IPS DF 6.9 (cell line): ENCODE measurements at regions not wholly inside any gene's neighbourhood (a gene's known extent, or its start where the extent isn't known, plus 50 kb on each side); places are given as distances from the start of the nearest gene placed in this dataset.
A peak's percentile ranks its signal among the peaks of the same experiment; 100 is the strongest.

Source experiments
- DNase-seq: peaks from one replicate; pipeline ENCODE4 v3.0.0-alpha.2; 2013; ENCODE audit warnings: low read depth, low spot score
- H3K27ac ChIP-seq: one replicate; pipeline ENCODE4 v1.5.1; 2013; ENCODE audit warnings: low read length, control low read depth
- H3K27me3 ChIP-seq: 2 replicates; pipeline ENCODE4 v1.6.1; 2013; ENCODE audit warnings: mild to moderate bottlenecking, low read length; ENCODE audit not compliant: control insufficient read depth, insufficient read depth
- H3K36me3 ChIP-seq: 2 replicates; pipeline ENCODE4 v1.6.1; 2013; ENCODE audit warnings: low read length; ENCODE audit not compliant: control insufficient read depth, insufficient read depth
- H3K4me1 ChIP-seq: 2 replicates; pipeline ENCODE4 v1.6.1; 2013; ENCODE audit warnings: low read length; ENCODE audit not compliant: control insufficient read depth, insufficient read depth
- H3K4me3 ChIP-seq: 2 replicates; pipeline ENCODE4 v1.5.1; 2013; ENCODE audit warnings: mild to moderate bottlenecking, low read length
- H3K9me3 ChIP-seq: 2 replicates; pipeline ENCODE4 v1.6.1; 2013; ENCODE audit warnings: low read length, inconsistent platforms; ENCODE audit not compliant: control insufficient read depth, insufficient read depth
- whole genome bisulfite sequencing: extraction: QIAGEN DNeasy Blood & Tissue Kit; methylation state at CpG from one replicate; pipeline ENCODE4 v1.1.7; 2013; ENCODE audit warnings: mixed read lengths, missing lambda C conversion rate; ENCODE audit not compliant: insufficient read length, insufficient coverage; 5-methylcytosine and 5-hydroxymethylcytosine counted together

GRCh38 chr1:87583459-87583858 is 254.8 kb downstream of the LMO4 start:
- Histone ChIP-seq H3K27ac (no peak overlapping the region), H3K36me3 (no peaks in the 10 kb centered on the region), H3K4me3 (no peak overlapping the region), H3K9me3 (no peaks in the 10 kb centered on the region), H3K27me3 (no peaks in the 10 kb centered on the region), H3K4me1 (no peaks in the 10 kb centered on the region)
- DNase-seq, result no peak
- WGBS, result no CpG with 5 or more reads among the region's 4 CpGs

- Histone ChIP-seq H3K27me3 (no peaks in the 10 kb centered on the region), H3K4me1 (no peaks in the 10 kb centered on the region), H3K9me3 (no peaks in the 10 kb centered on the region), H3K27ac (no peak overlapping the region), H3K4me3 (no peak overlapping the region), H3K36me3 (no peaks in the 10 kb centered on the region)
- no peak for DNase-seq
- no CpG with 5 or more reads among the region's 1 CpG for WGBS
Measured at GRCh38 chr1:87584586-87584985, 255.9 kb downstream of the LMO4 start.

- H3K27ac ChIP-seq, result no peak overlapping the region
- no peaks in the 10 kb centered on the region for H3K9me3 ChIP-seq
- H3K36me3 ChIP-seq, result no peaks in the 10 kb centered on the region
- H3K4me1 ChIP-seq, result no peaks in the 10 kb centered on the region
- no peak overlapping the region for H3K4me3 ChIP-seq
- no peak for DNase-seq
- no peaks in the 10 kb centered on the region for H3K27me3 ChIP-seq
- WGBS, result no CpG with 5 or more reads among the region's 3 CpGs
Measured at GRCh38 chr1:87586501-87586900, 257.8 kb downstream of the LMO4 start.

GRCh38 chr1:87588495-87588894 is 259.8 kb downstream of the LMO4 start:
- no CpG with 5 or more reads among the region's 4 CpGs for WGBS
- no peak overlapping the region for H3K27ac ChIP-seq
- no peaks in the 10 kb centered on the region for H3K9me3 ChIP-seq
- no peaks in the 10 kb centered on the region for H3K27me3 ChIP-seq
- H3K36me3 ChIP-seq, result no peaks in the 10 kb centered on the region
- no peak overlapping the region for H3K4me3 ChIP-seq
- H3K4me1 ChIP-seq, result no peaks in the 10 kb centered on the region
- DNase-seq, result no peak

GRCh38 chr1:87591492-87591891 is 262.8 kb downstream of the LMO4 start:
- no peak for DNase-seq
- H3K4me3 ChIP-seq, result no peak overlapping the region
- H3K9me3 ChIP-seq, result no peaks in the 10 kb centered on the region
- H3K27me3 ChIP-seq, result no peaks in the 10 kb centered on the region
- no peak overlapping the region for H3K27ac ChIP-seq
- H3K4me1 ChIP-seq, result no peaks in the 10 kb centered on the region
- WGBS, result no CpG with 5 or more reads among the region's 6 CpGs
- no peaks in the 10 kb centered on the region for H3K36me3 ChIP-seq

GRCh38 chr1:87592156-87592555 is 263.5 kb downstream of the LMO4 start:
- no CpG with 5 or more reads among the region's 2 CpGs for WGBS
- Histone ChIP-seq H3K4me3 (no peak overlapping the region), H3K9me3 (no peaks in the 10 kb centered on the region), H3K27ac (no peak overlapping the region), H3K4me1 (no peaks in the 10 kb centered on the region), H3K27me3 (no peaks in the 10 kb centered on the region), H3K36me3 (no peaks in the 10 kb centered on the region)
- no peak for DNase-seq

GRCh38 chr1:87594736-87595383 is 266.2 kb downstream of the LMO4 start:
- Histone ChIP-seq H3K36me3 (no peaks in the 10 kb centered on the region), H3K4me3 (no peak overlapping the region), H3K9me3 (no peaks in the 10 kb centered on the region), H3K27ac (no peak overlapping the region), H3K4me1 (no peaks in the 10 kb centered on the region), H3K27me3 (no peaks in the 10 kb centered on the region)
- no peak for DNase-seq
- WGBS, result no CpG with 5 or more reads among the region's 8 CpGs

GRCh38 chr1:87595384-87595781 is 266.7 kb downstream of the LMO4 start:
- Histone ChIP-seq H3K4me1 (no peaks in the 10 kb centered on the region; the same call in 1 of the 2 replicates), H3K36me3 (no peaks in the 10 kb centered on the region), H3K27me3 (no peaks in the 10 kb centered on the region), H3K4me3 (no peak overlapping the region), H3K27ac (no peak overlapping the region), H3K9me3 (no peaks in the 10 kb centered on the region)
- DNase-seq, result no peak
- no CpG with 5 or more reads among the region's 3 CpGs for WGBS

GRCh38 chr1:87598429-87598828 is 269.7 kb downstream of the LMO4 start:
- H3K4me1 ChIP-seq, result no peaks in the 10 kb centered on the region; the same call in 1 of the 2 replicates

GRCh38 chr1:87599569-87599968 is 270.9 kb downstream of the LMO4 start:
- Histone ChIP-seq H3K36me3 (no peaks in the 10 kb centered on the region), H3K27ac (no peak overlapping the region), H3K9me3 (no peaks in the 10 kb centered on the region), H3K27me3 (no peaks in the 10 kb centered on the region), H3K4me3 (no peak overlapping the region), H3K4me1 (no peaks in the 10 kb centered on the region; the same call in 1 of the 2 replicates)
- WGBS, result no CpG with 5 or more reads among the region's 2 CpGs
- DNase-seq, result no peak

More at GRCh38 chr1:87598429-87598828, 269.7 kb downstream of the LMO4 start:
- H3K27me3 ChIP-seq, result no peaks in the 10 kb centered on the region
- no peak overlapping the region for H3K4me3 ChIP-seq
- no peaks in the 10 kb centered on the region for H3K36me3 ChIP-seq
- WGBS, result no CpG with 5 or more reads among the region's 3 CpGs
- DNase-seq, result peak; percentile 61
- H3K27ac ChIP-seq, result no peak overlapping the region
- no peaks in the 10 kb centered on the region for H3K9me3 ChIP-seq
